WTC11 (cell line): ENCODE measurements at regions not wholly inside any gene's neighbourhood (a gene's known extent, or its start where the extent isn't known, plus 50 kb on each side); places are given as distances from the start of the nearest gene placed in this dataset.

ENCODE experiments used
- CBFB ChIP-seq: sonication (generic); formaldehyde crosslinking; IDR thresholded peaks from 2 replicates; pipeline ENCODE4 v1.8.1; 2022; ENCODE audit warnings: mild to moderate bottlenecking, low read depth, missing genetic modification reagents
- ESRRA ChIP-seq: sonication (generic); formaldehyde crosslinking; IDR thresholded peaks from 2 replicates; pipeline ENCODE4 v1.8.1; 2022; ENCODE audit warnings: mild to moderate bottlenecking, missing genetic modification reagents, borderline replicate concordance
- GABPB1 ChIP-seq: sonication (generic); formaldehyde crosslinking; IDR thresholded peaks from 2 replicates; pipeline ENCODE4 v1.8.1; 2023; ENCODE audit warnings: mild to moderate bottlenecking, missing genetic modification reagents
- PRRX2 ChIP-seq: fragments of 250-450 bp; sonication (Bioruptor Pico); IDR thresholded peaks from 2 replicates; pipeline ENCODE4 v1.8.0; 2021; ENCODE audit warnings: mild to moderate bottlenecking
- TP53 ChIP-seq: sonication (generic); formaldehyde crosslinking; IDR thresholded peaks from 2 replicates; pipeline ENCODE4 v1.8.1; 2023; ENCODE audit warnings: mild to moderate bottlenecking, missing genetic modification reagents
- ZNF138 ChIP-seq: sonication (generic); formaldehyde crosslinking; conservative IDR thresholded peaks from 2 replicates; pipeline ENCODE4 v1.8.1; 2022; ENCODE audit warnings: mild to moderate bottlenecking, moderate library complexity, missing genetic modification reagents
- TF ChIP-seq, protein P1 (sequence below): fragments of 200-600 bp; IDR thresholded peaks from 2 replicates; pipeline ENCODE4 v1.8.0; 2022; ENCODE audit warnings: antibody characterized with exemption
- TF ChIP-seq, protein P2 (sequence below): sonication (generic); formaldehyde crosslinking; IDR thresholded peaks from 2 replicates; pipeline ENCODE4 v1.8.1; 2023; ENCODE audit warnings: mild to moderate bottlenecking, missing genetic modification reagents
- TF ChIP-seq, protein P3 (sequence below): sonication (generic); formaldehyde crosslinking; IDR thresholded peaks from 2 replicates; pipeline ENCODE4 v1.8.0; 2023; ENCODE audit warnings: missing genetic modification reagents, mild to moderate bottlenecking, borderline replicate concordance

DNA sequence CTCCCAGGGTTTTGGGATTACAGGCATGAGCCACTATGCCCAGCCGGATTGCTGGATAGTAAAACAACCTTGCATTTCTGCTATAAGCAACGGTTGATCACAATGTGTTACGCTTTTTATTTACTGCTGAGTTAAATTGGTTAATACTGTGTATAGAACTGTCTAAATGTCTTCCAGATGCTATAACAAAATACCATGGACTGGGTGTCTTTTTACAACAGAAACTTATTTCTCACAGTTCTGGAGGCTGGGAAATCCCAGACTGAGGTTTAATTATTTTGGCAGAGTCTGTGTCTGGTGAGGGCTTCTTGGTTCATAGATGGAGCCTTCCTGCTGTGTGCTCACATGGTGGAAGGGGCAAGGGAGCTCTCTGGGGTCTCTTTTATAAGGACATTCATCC lies 65.5 kb downstream of the ING1 start:
- TF ChIP-seq ESRRA (CRISPR knock-in tag) (no peak), ZNF138 (no peak), TP53 (CRISPR knock-in tag) (no peak), PRRX2 (CRISPR knock-in tag) (no peak), GABPB1 (CRISPR knock-in tag) (no peak), CBFB (CRISPR knock-in tag) (no peak)
- TF ChIP-seq, protein P1, sequence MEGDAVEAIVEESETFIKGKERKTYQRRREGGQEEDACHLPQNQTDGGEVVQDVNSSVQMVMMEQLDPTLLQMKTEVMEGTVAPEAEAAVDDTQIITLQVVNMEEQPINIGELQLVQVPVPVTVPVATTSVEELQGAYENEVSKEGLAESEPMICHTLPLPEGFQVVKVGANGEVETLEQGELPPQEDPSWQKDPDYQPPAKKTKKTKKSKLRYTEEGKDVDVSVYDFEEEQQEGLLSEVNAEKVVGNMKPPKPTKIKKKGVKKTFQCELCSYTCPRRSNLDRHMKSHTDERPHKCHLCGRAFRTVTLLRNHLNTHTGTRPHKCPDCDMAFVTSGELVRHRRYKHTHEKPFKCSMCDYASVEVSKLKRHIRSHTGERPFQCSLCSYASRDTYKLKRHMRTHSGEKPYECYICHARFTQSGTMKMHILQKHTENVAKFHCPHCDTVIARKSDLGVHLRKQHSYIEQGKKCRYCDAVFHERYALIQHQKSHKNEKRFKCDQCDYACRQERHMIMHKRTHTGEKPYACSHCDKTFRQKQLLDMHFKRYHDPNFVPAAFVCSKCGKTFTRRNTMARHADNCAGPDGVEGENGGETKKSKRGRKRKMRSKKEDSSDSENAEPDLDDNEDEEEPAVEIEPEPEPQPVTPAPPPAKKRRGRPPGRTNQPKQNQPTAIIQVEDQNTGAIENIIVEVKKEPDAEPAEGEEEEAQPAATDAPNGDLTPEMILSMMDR: no peak
- TF ChIP-seq, protein P2, sequence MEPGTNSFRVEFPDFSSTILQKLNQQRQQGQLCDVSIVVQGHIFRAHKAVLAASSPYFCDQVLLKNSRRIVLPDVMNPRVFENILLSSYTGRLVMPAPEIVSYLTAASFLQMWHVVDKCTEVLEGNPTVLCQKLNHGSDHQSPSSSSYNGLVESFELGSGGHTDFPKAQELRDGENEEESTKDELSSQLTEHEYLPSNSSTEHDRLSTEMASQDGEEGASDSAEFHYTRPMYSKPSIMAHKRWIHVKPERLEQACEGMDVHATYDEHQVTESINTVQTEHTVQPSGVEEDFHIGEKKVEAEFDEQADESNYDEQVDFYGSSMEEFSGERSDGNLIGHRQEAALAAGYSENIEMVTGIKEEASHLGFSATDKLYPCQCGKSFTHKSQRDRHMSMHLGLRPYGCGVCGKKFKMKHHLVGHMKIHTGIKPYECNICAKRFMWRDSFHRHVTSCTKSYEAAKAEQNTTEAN (CRISPR knock-in tag): no peak
- TF ChIP-seq, protein P3, sequence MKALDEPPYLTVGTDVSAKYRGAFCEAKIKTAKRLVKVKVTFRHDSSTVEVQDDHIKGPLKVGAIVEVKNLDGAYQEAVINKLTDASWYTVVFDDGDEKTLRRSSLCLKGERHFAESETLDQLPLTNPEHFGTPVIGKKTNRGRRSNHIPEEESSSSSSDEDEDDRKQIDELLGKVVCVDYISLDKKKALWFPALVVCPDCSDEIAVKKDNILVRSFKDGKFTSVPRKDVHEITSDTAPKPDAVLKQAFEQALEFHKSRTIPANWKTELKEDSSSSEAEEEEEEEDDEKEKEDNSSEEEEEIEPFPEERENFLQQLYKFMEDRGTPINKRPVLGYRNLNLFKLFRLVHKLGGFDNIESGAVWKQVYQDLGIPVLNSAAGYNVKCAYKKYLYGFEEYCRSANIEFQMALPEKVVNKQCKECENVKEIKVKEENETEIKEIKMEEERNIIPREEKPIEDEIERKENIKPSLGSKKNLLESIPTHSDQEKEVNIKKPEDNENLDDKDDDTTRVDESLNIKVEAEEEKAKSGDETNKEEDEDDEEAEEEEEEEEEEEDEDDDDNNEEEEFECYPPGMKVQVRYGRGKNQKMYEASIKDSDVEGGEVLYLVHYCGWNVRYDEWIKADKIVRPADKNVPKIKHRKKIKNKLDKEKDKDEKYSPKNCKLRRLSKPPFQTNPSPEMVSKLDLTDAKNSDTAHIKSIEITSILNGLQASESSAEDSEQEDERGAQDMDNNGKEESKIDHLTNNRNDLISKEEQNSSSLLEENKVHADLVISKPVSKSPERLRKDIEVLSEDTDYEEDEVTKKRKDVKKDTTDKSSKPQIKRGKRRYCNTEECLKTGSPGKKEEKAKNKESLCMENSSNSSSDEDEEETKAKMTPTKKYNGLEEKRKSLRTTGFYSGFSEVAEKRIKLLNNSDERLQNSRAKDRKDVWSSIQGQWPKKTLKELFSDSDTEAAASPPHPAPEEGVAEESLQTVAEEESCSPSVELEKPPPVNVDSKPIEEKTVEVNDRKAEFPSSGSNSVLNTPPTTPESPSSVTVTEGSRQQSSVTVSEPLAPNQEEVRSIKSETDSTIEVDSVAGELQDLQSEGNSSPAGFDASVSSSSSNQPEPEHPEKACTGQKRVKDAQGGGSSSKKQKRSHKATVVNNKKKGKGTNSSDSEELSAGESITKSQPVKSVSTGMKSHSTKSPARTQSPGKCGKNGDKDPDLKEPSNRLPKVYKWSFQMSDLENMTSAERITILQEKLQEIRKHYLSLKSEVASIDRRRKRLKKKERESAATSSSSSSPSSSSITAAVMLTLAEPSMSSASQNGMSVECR (CRISPR knock-in tag): no peak
